ENCODE measurements at regions not wholly inside any gene's neighbourhood (a gene's known extent, or its start where the extent isn't known, plus 50 kb on each side); places are given as distances from the start of the nearest gene placed in this dataset.

- 92 to 97% (median 95%) methylated on average over 1 of the region's 1 CpG for WGBS, 5 donors
These were observed 243.8 kb upstream of the CDIN1 start for GRCh38 chr15:36335659-36336058.

GRCh38 chr15:36344887-36345286 is 234.5 kb upstream of the CDIN1 start:
- no peak for TF ChIP-seq CTCF (IDR thresholded peaks at IDR 0.05)
- no peak for TF ChIP-seq EP300 (IDR thresholded peaks at IDR 0.05)
- H3K4me3 ChIP-seq = no peak overlapping the region
- no peak overlapping the region for H3K27ac ChIP-seq
- no peaks in the 10 kb centered on the region for H3K4me1 ChIP-seq
- H3K36me3 ChIP-seq = no peaks in the 10 kb centered on the region
- H3K27me3 ChIP-seq = no peaks in the 10 kb centered on the region
- H3K9me3 ChIP-seq = no peaks in the 10 kb centered on the region
- intact Hi-C loops (cut with DNase I; ENCODE audit: low total_unique reads) = no loop called here
- no peak for DNase-seq
- 55 to 65% (median 58%) methylated on average over 2 of the region's 2 CpGs for WGBS, 5 donors

More at GRCh38 chr15:36335659-36336058, 243.8 kb upstream of the CDIN1 start:
- Histone ChIP-seq H3K27ac (no peak overlapping the region), H3K4me1 (no peaks in the 10 kb centered on the region), H3K4me3 (no peak overlapping the region), H3K36me3 (no peaks in the 10 kb centered on the region), H3K27me3 (no peaks in the 10 kb centered on the region), H3K9me3 (no peaks in the 10 kb centered on the region)
- DNase-seq = no peak
- intact Hi-C loops (cut with DNase I; ENCODE audit: low total_unique reads) = no loop called here
- TF ChIP-seq EP300 (IDR thresholded peaks at IDR 0.05) = no peak

- intact Hi-C loops (cut with DNase I; ENCODE audit: low total_unique reads) = no loop called here
- TF ChIP-seq POLR2A (IDR thresholded peaks at IDR 0.05) = no peak
These were observed 232.1 kb upstream of the CDIN1 start for GRCh38 chr15:36347272-36347858.

GRCh38 chr15:36356466-36356865 is 223.0 kb upstream of the CDIN1 start:
- peaks cover 0 to 20% (median 7%) of the 10 kb centered on the region in 4 donors for H3K4me1 ChIP-seq
- no peaks in the 10 kb centered on the region for H3K36me3 ChIP-seq
- intact Hi-C loops (cut with DNase I; ENCODE audit: low total_unique reads) = no loop called here
- no peak overlapping the region for H3K4me3 ChIP-seq
- H3K9me3 ChIP-seq = no peaks in the 10 kb centered on the region
- no peak for TF ChIP-seq POLR2A (IDR thresholded peaks at IDR 0.05)
- TF ChIP-seq POLR2AphosphoS5 (IDR thresholded peaks at IDR 0.05) = no peak
- TF ChIP-seq CTCF (IDR thresholded peaks at IDR 0.05) = no peak
- TF ChIP-seq EP300 (IDR thresholded peaks at IDR 0.05) = no peak
- no peaks in the 10 kb centered on the region for H3K27me3 ChIP-seq
- 39 to 51% (median 46%) methylated on average over 4 of the region's 4 CpGs for WGBS, 5 donors
- peak in 1 of 2 donors; percentile 40 for DNase-seq
- H3K27ac ChIP-seq = peak overlapping the region in 3 of 5 donors; percentile 17 to 57 (median 47)

More at GRCh38 chr15:36347272-36347858, 232.1 kb upstream of the CDIN1 start:
- no peaks in the 10 kb centered on the region for H3K4me1 ChIP-seq
- no peak for DNase-seq
- no peak overlapping the region for H3K27ac ChIP-seq
- H3K9me3 ChIP-seq = no peaks in the 10 kb centered on the region
- no peaks in the 10 kb centered on the region for H3K36me3 ChIP-seq
- H3K4me3 ChIP-seq = no peak overlapping the region
- no peaks in the 10 kb centered on the region for H3K27me3 ChIP-seq

- peak overlapping the region in 3 of 5 donors; percentile 17 to 57 (median 47) for H3K27ac ChIP-seq
These were observed 222.3 kb upstream of the CDIN1 start for GRCh38 chr15:36356978-36357601.

More at GRCh38 chr15:36356978-36357601, 222.3 kb upstream of the CDIN1 start:
- intact Hi-C loops (cut with DNase I; ENCODE audit: low total_unique reads) = no loop called here
- whole genome bisulfite sequencing, 5 donors = 29 to 54% (median 41%) methylated on average over 8 of the region's 8 CpGs
- peak in 1 of 2 donors; percentile 78 for DNase-seq
- H3K27me3 ChIP-seq = no peaks in the 10 kb centered on the region
- TF ChIP-seq EP300 (IDR thresholded peaks at IDR 0.05) = no peak
- TF ChIP-seq POLR2AphosphoS5 (IDR thresholded peaks at IDR 0.05) = no peak
- no peak for TF ChIP-seq CTCF (IDR thresholded peaks at IDR 0.05)
- no peak for TF ChIP-seq POLR2A (IDR thresholded peaks at IDR 0.05)
- no peaks in the 10 kb centered on the region for H3K9me3 ChIP-seq
- peaks cover 0 to 20% (median 7%) of the 10 kb centered on the region in 4 donors for H3K4me1 ChIP-seq
- no peak overlapping the region for H3K4me3 ChIP-seq
- no peaks in the 10 kb centered on the region for H3K36me3 ChIP-seq
